ENCODE measurements at regions not wholly inside any gene's neighbourhood (a gene's known extent, or its start where the extent isn't known, plus 50 kb on each side); places are given as distances from the start of the nearest gene placed in this dataset.

GRCh38 chr1:219371471-219371870, 197.8 kb downstream of the LYPLAL1 start:
- 90 to 93% (median 91%) methylated on average over 2 of the region's 2 CpGs for WGBS, 3 donors
- no peaks in the 10 kb centered on the region for H3K27me3 ChIP-seq
- no peak for DNase-seq
- no peaks in the 10 kb centered on the region for H3K9me3 ChIP-seq
- intact Hi-C loops (cut with DNase I) = no loop called here
- no peak overlapping the region for H3K27ac ChIP-seq
- H3K4me1 ChIP-seq (ENCODE audit: insufficient read depth) = no peaks in the 10 kb centered on the region
- no peaks in the 10 kb centered on the region for H3K36me3 ChIP-seq
- TF ChIP-seq CTCF (IDR thresholded peaks at IDR 0.05) = no peak
- TF ChIP-seq EP300 (IDR thresholded peaks at IDR 0.05) = no peak
- TF ChIP-seq POLR2A (IDR thresholded peaks at IDR 0.05) = no peak
- no peak overlapping the region for H3K4me3 ChIP-seq

DNA sequence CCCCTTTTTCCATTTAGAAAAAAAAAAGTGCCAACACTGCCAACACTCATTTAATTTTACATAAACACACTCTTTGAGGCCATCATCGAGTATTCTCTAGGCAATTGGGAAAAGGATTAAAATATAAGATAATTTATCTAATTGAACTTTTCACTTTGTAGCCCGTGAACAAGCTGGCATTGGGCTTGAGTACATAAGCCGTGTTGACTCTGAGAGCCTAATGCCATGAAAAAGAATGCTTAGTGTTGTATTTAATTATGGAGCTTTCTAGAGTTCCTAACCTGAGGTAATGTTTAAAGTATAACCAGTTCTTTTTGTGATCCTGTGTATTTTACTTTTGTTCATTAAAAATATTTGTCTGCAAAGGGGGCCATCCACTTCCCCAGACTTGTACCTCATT, 193.8 kb downstream of the LYPLAL1 start:
- Histone ChIP-seq H3K27ac (no peak overlapping the region), H3K27me3 (no peaks in the 10 kb centered on the region), H3K4me3 (no peak overlapping the region), H3K36me3 (no peaks in the 10 kb centered on the region), H3K4me1 (ENCODE audit: insufficient read depth) (no peaks in the 10 kb centered on the region), H3K9me3 (no peaks in the 10 kb centered on the region)
- intact Hi-C loops (cut with DNase I) = no loop called here
- DNase-seq = no peak
- WGBS, 3 donors = 94 to 96% (median 94%) methylated on average over 3 of the region's 3 CpGs
- TF ChIP-seq CTCF (IDR thresholded peaks at IDR 0.05) = no peak
- no peak for TF ChIP-seq EP300 (IDR thresholded peaks at IDR 0.05)
- TF ChIP-seq POLR2A (IDR thresholded peaks at IDR 0.05) = no peak

- no peaks in the 10 kb centered on the region for H3K9me3 ChIP-seq
- H3K27me3 ChIP-seq = no peaks in the 10 kb centered on the region
- no peak for DNase-seq
- TF ChIP-seq CTCF (IDR thresholded peaks at IDR 0.05) (no peak), POLR2A (IDR thresholded peaks at IDR 0.05) (no peak), EP300 (IDR thresholded peaks at IDR 0.05) (no peak)
- intact Hi-C loops (cut with DNase I) = no loop called here
- H3K4me3 ChIP-seq = no peak overlapping the region
- H3K36me3 ChIP-seq = no peaks in the 10 kb centered on the region
- 97 to 100% (median 100%) methylated on average over 1 of the region's 1 CpG for WGBS, 3 donors
- H3K4me1 ChIP-seq (ENCODE audit: insufficient read depth) = no peaks in the 10 kb centered on the region
- H3K27ac ChIP-seq = no peak overlapping the region
Measured at GRCh38 chr1:219365451-219365850, 191.8 kb downstream of the LYPLAL1 start.

DNA sequence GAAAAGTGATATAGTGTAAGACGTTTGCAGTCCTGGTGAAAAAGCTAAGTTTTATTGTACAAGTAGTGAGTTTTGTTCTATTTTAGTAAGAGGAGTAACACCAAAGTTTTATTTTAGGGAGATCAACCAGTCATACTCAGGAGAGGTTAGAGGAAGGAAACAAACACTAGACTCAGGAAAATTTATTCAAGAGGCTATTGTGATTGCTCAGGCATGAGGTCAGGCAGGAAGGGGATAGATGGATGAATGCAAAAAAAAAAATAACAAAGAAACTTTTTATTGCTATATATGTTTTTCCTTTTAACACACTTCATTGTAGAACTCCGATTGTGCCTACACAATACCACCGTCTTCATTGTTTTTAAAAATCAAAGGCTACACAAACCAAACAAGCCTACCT, 189.0 kb downstream of the LYPLAL1 start:
- no peak for DNase-seq

More for the DNA sequence above, 189.0 kb downstream of the LYPLAL1 start:
- Histone ChIP-seq H3K27ac (no peak overlapping the region), H3K9me3 (no peaks in the 10 kb centered on the region), H3K27me3 (no peaks in the 10 kb centered on the region), H3K4me1 (ENCODE audit: insufficient read depth) (no peaks in the 10 kb centered on the region), H3K36me3 (no peaks in the 10 kb centered on the region), H3K4me3 (no peak overlapping the region)
- intact Hi-C loops (cut with DNase I) = no loop called here
- WGBS, 3 donors = 91 to 92% (median 92%) methylated on average over 3 of the region's 3 CpGs
- TF ChIP-seq CTCF (IDR thresholded peaks at IDR 0.05) (no peak), POLR2A (IDR thresholded peaks at IDR 0.05) (no peak), EP300 (IDR thresholded peaks at IDR 0.05) (no peak)
